Brain microvascular endothelial cell (primary cell): ENCODE measurements at regions not wholly inside any gene's neighbourhood (a gene's known extent, or its start where the extent isn't known, plus 50 kb on each side); places are given as distances from the start of the nearest gene placed in this dataset.
A peak's percentile ranks its signal among the peaks of the same experiment; 100 is the strongest.

Experiments used
- DNase-seq: peaks from one replicate; pipeline ENCODE4 v3.0.0-alpha.2; 2020
- H3K27ac ChIP-seq: fragments of 250-450 bp; sonication (Bioruptor Pico); 2 replicates; pipeline ENCODE4 v1.5.1; 2020; ENCODE audit warnings: mild to moderate bottlenecking, moderate library complexity
- H3K27me3 ChIP-seq: fragments of 250-450 bp; sonication (Bioruptor Pico); replicated peaks from 2 replicates; pipeline ENCODE4 v1.5.1; 2020; ENCODE audit warnings: mild to moderate bottlenecking
- H3K36me3 ChIP-seq: fragments of 250-450 bp; sonication (Bioruptor Pico); replicated peaks from 2 replicates; pipeline ENCODE4 v1.5.1; 2020; ENCODE audit warnings: mild to moderate bottlenecking
- H3K4me3 ChIP-seq: 2 replicates; pipeline ENCODE4 v1.5.1; 2011; ENCODE audit warnings: low read depth, mild to moderate bottlenecking, control low read depth, low read length, moderate library complexity
- CTCF ChIP-seq: IDR thresholded peaks from 2 replicates; pipeline ENCODE4 v1.5.1; 2011; ENCODE audit warnings: low read depth, mild to moderate bottlenecking, moderate library complexity, low read length, control low read depth, inconsistent platforms; ENCODE audit errors: missing control alignments
- in situ Hi-C: cut with HindIII; loops from 2 replicates; pipeline ENCODE4 v1.10.0; 2017; ENCODE audit warnings: low sequenced_read_pairs, low pct_ligation_motif_present

- Histone ChIP-seq H3K4me3 (no peak overlapping the region), H3K36me3 (no peaks in the 10 kb centered on the region), H3K27me3 (no peaks in the 10 kb centered on the region), H3K27ac (no peak overlapping the region)
- no peak for DNase-seq
- in situ Hi-C loops = no loop called here
- no peak for TF ChIP-seq CTCF
These were observed 191.9 kb downstream of the SLC39A8 start for GRCh38 chr4:102153391-102153790.

- Histone ChIP-seq H3K27ac (no peak overlapping the region), H3K4me3 (no peak overlapping the region), H3K27me3 (no peaks in the 10 kb centered on the region), H3K36me3 (no peaks in the 10 kb centered on the region)
- in situ Hi-C loops = no loop called here
- no peak for TF ChIP-seq CTCF
- no peak for DNase-seq
These were observed 193.6 kb downstream of the SLC39A8 start for GRCh38 chr4:102151696-102152095.

GRCh38 chr4:102143433-102143832 is 201.8 kb downstream of the SLC39A8 start:
- in situ Hi-C loops = no loop called here
- DNase-seq = no peak
- no peak for TF ChIP-seq CTCF
- Histone ChIP-seq H3K36me3 (no peaks in the 10 kb centered on the region), H3K27me3 (no peaks in the 10 kb centered on the region), H3K27ac (no peak overlapping the region), H3K4me3 (no peak overlapping the region)

GRCh38 chr4:102141842-102142241 is 203.4 kb downstream of the SLC39A8 start:
- H3K36me3 ChIP-seq = no peaks in the 10 kb centered on the region
- H3K4me3 ChIP-seq = no peak overlapping the region
- H3K27ac ChIP-seq = no peak overlapping the region
- no peak for DNase-seq
- in situ Hi-C loops = no loop called here
- TF ChIP-seq CTCF = no peak
- H3K27me3 ChIP-seq = no peaks in the 10 kb centered on the region

GRCh38 chr4:102139932-102140331 is 205.3 kb downstream of the SLC39A8 start:
- no peak for DNase-seq
- H3K27me3 ChIP-seq = no peaks in the 10 kb centered on the region
- TF ChIP-seq CTCF = no peak
- no peaks in the 10 kb centered on the region for H3K36me3 ChIP-seq
- H3K4me3 ChIP-seq = no peak overlapping the region
- H3K27ac ChIP-seq = no peak overlapping the region
- in situ Hi-C loops = no loop called here

- Histone ChIP-seq H3K27ac (no peak overlapping the region), H3K27me3 (no peaks in the 10 kb centered on the region), H3K36me3 (no peaks in the 10 kb centered on the region), H3K4me3 (no peak overlapping the region)
- peak; percentile 6 for DNase-seq
- TF ChIP-seq CTCF = no peak
- in situ Hi-C loops = no loop called here
These were observed 206.1 kb downstream of the SLC39A8 start for GRCh38 chr4:102139132-102139573.
